HG03175 (cell line): ENCODE measurements at regions not wholly inside any gene's neighbourhood (a gene's known extent, or its start where the extent isn't known, plus 50 kb on each side); places are given as distances from the start of the nearest gene placed in this dataset.
"Not testable (repeated sequence)": the region's sequence is repeated elsewhere in the genome, so short reads cannot be mapped to it uniquely, and the experiment has no call there.

Experiments used
- ATAC-seq: cut with Tn5 transposase; IDR thresholded peaks from one replicate; pipeline ENCODE4 v1.9.1; 2021; ENCODE audit warnings: mild to moderate bottlenecking, moderate library complexity; ENCODE audit not compliant: unreplicated experiment

DNA sequence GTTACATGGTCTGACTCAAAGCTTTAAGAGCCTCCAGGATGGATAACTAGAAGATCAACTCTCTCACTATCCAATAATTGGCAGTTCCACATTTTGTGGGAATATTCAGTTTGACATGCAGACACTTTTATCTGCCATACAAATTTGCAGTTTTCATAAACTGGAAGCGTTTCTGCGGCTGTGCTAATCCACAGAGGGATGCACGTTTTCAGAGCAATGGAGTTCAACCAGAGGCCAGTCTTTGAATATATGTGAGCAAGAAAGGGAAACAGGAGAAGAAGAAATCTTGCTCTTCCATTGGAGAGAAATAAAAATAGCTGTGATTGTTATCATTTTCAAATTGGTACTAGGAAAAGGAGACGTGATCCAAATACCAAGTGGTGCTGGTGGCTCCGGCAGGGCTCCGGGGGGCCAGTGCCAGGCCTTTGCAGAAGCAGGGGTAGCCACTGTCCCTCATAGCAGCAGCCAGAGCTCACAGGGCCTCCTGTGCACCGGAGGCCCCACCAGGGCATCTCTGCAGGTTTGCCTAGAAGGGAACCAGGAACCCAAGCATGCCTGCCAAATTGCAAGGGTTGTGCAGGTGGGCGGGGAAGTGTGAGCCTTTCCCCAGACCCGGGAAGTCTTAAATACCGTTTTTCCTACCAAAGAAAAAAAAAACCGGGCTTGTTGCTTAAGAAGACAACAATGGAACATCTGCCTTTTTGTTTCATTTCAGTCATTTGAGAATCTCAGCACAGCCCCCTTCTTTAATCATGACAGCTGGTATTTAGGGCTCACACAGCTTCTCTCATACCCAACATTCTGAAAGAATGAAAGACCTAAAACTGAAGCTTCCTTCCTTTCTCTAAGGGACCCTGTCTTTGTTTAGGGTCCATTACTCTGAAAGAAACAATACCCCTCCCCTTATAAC is 791.1 kb upstream of the SOX11 start:
- ATAC-seq, result no peak

GRCh38 chr2:4903656-4904348 is 788.4 kb upstream of the SOX11 start:
- no peak for ATAC-seq

GRCh38 chr2:4908461-4908860 is 783.7 kb upstream of the SOX11 start:
- no peak for ATAC-seq

DNA sequence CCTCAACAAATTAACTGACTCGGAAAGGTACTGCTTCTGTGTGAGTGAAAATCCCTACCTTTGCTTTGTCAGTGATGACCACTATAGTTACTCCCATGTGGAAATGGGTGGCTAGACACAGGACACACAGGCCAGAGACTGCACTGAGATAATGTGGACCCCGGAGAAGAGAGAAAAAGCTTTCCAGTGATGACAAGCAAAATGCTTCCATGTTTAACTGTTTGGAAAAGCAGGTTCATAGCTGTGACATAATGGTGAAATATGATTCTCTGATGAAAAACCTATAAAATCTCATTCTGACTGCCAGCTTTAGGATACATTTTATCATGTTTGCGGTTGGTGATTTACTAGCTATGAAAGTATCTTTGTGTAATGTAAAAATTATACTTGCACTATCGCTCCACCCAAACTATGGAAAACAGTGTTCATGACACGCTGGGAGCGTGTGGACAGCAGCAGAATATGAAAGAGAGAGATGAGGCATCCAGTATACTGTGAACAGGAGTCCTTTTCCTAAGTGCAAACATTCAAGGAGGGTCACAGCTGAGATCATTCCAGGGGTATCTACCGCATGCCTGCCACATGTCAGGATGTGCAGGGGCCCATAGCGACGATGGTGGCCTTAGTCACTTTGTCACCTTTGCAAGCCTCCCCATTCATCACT is 782.7 kb upstream of the SOX11 start:
- ATAC-seq, result no peak

- no peak for ATAC-seq
Observed at GRCh38 chr2:4914036-4914435, 778.1 kb upstream of the SOX11 start.

DNA sequence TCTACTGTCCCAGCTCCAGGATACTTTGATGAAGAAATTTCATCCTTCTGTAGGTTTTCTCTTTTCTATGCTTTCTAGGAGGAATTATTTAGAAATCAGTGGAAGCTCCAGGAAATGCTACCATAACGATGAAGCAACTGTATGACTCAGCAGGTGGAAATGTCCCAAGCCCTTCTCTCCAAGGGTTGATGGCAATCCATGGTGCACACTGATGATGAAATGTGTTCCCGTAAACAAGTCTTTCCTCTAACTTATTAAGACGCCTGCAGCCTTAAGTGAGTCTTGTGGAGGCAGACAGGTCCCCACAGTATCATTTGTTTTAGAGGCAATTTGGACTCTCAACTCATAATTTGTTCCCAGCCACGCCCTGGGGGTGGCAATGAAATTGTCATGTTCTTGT is 777.6 kb upstream of the SOX11 start:
- no peak for ATAC-seq

DNA sequence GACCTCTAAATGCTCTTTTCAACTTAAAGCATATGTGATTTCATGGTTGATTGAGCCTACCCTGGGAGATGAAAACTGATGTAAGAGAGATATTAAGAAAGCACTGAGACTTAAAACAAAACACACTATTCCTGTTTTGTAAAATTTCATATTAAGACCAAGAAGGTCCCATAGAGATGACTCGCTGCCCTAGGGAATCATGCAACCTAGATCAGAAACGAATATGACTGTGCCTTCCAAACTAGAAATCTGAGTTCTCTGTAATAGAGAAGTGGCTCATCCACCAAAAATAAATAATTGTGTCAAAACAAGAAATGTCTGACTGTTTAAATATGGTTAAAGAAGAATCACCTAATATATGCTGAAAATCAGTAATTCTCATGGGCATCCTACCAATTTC is 776.8 kb upstream of the SOX11 start:
- ATAC-seq, result no peak

- no peak for ATAC-seq
Observed at GRCh38 chr2:4916094-4916493, 776.1 kb upstream of the SOX11 start.

DNA sequence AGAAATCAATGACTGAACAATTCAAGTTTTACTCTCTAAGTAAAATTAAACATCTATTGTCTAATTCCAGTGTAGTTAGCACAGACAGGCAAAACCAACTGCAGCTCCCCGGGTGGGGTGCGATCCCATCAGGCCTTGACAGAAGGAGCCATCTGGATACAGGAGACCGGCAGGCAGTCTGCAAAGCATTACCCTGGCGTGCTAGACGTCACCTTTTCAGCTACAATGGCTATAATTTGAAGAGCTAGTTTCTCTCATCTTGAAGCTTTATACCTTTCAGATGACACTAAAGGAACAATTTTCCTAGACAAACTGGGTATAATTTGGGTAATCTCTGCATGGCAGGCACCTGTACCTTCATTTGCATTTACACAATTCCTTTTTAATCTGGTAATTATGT is 761.5 kb upstream of the SOX11 start:
- no peak for ATAC-seq

DNA sequence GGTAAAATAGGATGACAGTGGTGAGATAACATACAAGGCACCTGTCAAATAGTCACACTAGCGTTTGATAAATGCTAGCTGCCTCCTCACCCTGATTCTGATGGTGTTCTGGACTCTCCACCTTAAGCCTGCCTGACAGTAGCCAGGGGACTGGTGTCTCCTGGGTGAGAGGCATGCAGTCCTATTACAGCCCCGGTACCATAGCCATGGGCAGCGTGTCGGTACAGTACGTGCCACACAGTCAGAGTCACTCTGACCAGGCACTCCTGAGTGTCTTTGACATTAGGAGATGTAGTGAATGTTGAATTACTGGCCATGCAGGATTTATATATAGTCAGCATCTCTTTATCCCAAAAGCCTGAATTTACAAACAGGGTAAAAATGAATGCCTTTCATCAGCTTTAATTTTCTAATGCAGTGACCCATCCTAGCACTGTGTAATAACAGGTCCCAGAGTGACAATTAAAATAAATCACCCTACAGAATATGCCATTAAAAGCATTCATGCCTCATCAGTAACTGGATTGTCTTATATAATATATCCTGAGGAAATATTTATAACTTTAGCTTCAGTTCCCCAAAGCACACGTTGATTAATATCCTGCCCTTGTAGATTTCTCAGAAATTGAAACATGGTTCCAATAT is 760.3 kb upstream of the SOX11 start:
- ATAC-seq, result no peak

DNA sequence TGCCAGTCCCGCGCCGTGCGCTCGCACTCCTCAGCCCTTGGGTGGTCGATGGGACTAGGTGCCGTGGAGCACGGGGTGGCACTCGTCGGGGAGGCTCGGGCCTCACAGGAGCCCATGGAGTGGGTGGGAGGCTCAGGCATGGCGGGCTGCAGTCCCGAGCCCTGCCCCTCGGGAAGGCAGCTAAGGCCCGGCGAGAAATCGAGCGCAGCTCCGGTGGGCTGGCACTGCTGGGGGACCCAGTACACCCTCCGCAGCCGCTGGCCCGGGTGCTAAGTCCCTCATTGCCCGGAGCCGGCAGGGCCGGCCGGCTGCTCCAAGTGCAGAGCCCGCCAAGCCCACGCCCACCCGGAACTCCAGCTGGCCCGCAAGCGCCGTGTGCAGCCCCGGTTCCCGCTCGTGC is 756.9 kb upstream of the SOX11 start:
- not testable (repeated sequence) for ATAC-seq

GRCh38 chr2:4937550-4937949 is 754.6 kb upstream of the SOX11 start:
- ATAC-seq, result no peak

- ATAC-seq, result no peak
Observed at GRCh38 chr2:4938206-4938605, 754.0 kb upstream of the SOX11 start.

DNA sequence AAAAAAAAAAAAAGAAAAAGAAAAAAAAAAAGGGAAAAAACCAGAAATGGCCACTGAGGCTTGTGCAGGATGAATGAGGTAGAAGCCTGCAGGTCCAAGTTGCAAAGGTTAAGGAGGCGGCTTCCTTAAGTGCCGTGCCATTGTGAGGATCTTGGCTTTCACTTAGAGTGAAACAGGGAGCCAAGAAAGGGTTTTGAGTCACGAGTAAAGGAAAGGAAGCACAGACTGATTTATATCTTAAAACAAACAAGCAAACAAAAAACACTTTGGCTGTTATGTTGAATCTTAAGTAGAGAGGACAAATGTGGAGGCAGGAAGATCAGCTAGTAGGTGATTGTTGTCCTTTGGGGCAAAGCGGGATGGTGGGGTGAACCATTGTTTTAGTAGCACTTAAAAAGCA is 749.7 kb upstream of the SOX11 start:
- ATAC-seq, result no peak

DNA sequence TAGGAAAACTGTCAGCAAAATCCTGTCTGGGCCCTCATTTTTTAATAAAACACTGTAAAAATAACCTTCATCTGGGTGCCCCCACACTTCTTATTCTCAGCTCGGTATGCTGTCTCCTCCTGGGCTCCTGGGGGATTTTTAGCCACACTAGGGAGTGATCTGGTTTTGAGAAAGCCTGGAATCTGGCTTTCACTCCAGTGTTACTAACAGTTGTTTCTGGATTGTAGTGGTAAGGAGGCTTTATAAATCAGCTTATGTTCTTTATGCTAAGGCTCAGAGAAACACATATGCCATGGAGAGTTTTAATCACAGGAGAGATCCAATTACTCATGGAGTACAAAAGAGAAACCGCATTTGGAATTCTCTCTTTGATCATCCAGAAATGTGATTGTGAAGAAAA is 744.3 kb upstream of the SOX11 start:
- ATAC-seq, result no peak

GRCh38 chr2:4951368-4951767 is 740.8 kb upstream of the SOX11 start:
- ATAC-seq, result no peak

DNA sequence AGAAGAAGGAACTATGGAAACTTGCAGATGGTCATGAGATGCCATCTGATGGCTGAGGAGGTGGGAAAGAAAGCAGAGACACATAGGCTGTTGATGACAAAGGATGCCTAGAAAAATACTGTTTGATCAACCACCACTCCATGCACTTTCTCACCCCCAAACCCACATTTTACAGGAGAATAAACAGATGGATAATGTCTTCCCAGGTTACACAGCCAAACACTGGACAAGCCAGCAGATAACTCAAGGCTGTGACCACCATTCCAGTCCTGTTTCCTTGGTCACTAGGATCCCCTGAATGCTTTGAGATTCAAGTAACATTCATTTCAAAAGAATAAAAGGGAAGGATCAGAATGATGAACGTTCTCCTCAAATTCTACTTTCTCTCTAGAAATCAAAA is 733.0 kb upstream of the SOX11 start:
- no peak for ATAC-seq

DNA sequence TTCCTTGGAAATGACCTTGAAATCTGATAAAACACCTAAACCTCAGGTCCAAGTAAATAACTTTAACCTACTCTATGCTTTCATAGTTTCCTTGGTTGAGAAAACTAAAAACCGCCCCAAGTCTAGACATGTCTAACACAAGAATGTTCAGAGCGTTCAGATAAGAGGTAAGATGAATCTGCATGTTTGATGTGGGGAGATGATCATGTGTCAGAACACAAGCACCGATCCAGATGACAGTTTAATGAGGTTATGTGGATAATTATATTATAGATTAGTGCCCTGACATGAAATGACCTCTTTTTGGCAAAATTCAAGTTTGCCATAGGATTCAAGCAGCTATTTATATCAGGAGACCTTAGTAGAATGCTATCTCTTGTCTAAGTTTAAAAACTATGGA is 729.8 kb upstream of the SOX11 start:
- no peak for ATAC-seq

DNA sequence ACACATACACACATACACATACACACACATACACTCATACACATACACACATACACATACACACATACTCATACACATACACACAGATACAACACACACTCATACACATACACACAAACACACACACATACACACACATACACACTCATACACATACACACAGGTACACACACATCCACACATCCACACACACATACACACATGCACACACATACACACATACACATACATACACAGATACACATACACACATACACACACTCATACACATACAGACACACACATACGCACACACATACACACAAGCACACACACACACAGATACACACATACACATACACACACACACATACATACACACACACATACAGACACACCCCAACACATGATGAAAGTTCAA is 729.1 kb upstream of the SOX11 start:
- ATAC-seq, result no peak

DNA sequence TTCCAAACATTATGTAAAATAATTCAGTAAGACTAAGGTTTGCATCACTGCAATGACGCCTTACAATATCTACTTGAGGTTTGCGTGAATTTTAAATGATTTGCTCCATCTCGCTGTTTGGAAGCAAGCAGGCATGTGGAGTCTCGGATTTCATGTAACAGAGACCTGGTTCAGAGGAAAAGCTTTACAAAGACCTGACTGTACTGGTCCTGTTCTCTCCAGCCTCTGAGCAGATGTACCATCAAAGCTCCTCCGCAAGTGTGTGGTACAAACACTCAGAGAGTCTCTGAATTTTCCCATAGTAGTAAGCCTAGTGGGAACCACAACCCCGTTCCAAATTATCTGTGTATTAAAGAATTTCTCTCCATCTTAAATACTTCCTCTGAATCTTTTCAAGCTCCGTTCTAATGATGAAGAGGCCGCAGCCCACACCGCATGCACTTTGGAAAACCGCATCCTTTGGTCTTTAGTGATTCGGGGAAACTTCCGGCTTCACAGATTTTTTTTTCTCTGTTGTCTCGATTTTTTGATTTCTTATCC is 728.1 kb upstream of the SOX11 start:
- ATAC-seq, result no peak

DNA sequence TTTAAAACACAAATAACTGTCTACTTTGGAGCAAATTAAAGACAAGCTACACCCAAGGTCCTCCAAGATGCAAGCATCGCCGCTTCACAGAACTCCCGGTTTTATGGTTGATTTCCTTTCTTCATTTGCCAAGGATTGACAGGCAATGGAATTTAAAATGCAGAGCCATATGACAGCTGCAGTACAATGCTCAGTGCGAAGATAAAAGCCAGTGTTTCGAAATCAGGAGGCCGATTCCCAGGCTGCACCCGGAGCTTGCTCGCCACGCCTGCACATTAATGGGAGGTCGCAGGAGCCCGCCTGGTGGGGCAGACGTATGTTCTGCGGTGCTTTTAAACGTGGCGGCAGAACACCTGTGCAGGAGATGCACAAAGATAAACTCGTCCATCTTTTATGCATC is 727.6 kb upstream of the SOX11 start:
- no peak for ATAC-seq
